GM11168 (cell line): ENCODE measurements at regions not wholly inside any gene's neighbourhood (a gene's known extent, or its start where the extent isn't known, plus 50 kb on each side); places are given as distances from the start of the nearest gene placed in this dataset.

Experiments
- in situ Hi-C: fragments of 300-500 bp; cut with MboI; formaldehyde crosslinking; loops from one replicate; pipeline ENCODE4 v1.12.0; 2022; ENCODE audit warnings: low sequenced_read_pairs; ENCODE audit not compliant: unreplicated experiment

DNA sequence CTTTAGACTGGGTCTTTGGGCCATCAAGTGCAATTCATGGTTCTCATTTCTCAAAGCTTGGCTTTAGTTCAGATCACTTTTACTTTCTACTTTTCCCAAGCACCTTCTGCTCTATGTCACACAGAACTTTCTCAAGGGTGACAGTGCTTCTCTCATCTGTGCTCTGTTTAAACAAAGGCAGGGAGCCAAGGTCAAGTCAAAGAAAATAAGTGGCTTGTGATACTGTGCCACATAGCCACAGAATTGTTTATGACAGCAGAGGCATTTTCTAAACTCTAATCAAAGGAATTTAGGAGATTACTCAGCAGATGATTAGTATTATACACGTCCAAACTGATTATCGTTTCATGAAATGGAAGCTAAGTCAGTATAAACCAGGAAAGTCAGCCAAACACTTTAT, 348.0 kb downstream of the HDGFL1 start:
- in situ Hi-C loops, result no loop called here

- in situ Hi-C loops, result no loop called here
Observed at GRCh38 chr6:22921828-22922227, 352.5 kb downstream of the HDGFL1 start.

DNA sequence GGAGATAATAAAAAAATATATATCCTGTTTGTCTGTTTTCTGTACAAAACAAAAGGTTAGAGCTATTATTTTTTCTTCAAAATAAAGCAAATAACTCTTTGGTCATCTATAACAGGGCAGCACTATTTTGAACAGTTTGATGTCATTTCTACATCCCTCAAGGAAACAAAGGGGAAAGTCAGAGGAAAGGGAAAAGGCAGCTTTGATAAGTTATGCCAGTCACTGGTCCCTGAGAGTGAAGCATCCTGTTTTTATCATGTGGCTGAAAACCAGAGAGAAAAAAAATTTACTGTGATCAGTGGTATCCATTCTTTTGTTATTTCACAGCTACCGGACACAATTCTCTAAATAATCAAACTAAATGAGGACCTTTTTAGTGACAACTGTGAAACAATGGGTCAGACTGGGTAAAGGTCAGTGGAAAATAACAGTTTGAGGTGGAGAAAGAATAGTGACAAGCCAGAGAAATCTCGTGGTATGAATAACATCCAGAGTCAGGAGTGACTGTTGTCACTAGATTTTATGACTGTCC, 356.0 kb downstream of the HDGFL1 start:
- in situ Hi-C loops, result no loop called here

DNA sequence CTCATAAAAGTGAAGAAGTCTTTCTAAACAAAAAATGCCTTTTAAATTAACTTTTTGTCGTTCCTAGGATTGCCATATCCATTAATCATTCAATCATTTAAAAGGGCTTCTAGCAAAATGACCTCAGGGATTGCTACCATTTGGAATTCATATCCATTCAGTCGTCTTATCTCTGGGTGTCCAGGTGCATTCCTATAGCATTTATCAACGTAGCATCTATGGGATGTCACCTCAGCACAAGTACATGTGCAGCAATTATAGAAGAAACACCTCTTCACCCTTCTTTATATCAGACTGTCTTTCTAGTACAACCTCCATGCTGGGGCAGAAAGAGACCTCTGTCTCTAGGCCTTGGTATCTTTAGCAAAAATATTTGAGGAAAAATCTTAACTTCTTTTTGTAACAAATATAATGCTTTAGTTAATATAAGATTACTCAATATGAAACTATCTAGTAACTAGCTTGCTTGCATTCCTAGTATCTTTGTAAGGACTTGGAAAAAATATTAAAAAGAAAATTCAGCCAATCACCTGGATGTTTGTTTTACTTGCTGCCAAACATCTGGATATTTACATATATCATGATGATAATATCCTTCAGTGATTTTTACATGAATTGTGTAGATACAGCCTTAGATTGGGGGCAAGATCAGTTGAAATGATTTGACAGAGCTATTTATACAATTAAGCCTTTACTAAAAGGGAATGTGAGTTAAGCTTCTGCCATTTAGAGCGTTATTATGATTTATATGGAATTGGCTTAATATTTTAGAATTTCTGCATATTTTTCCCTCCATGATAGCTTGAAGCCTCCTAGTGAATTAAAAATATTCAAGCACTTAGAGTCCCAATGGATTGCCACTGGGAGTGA, 356.8 kb downstream of the HDGFL1 start:
- in situ Hi-C loops, result no loop called here

- in situ Hi-C loops, result no loop called here
Observed at GRCh38 chr6:22926790-22927354, 357.5 kb downstream of the HDGFL1 start.

DNA sequence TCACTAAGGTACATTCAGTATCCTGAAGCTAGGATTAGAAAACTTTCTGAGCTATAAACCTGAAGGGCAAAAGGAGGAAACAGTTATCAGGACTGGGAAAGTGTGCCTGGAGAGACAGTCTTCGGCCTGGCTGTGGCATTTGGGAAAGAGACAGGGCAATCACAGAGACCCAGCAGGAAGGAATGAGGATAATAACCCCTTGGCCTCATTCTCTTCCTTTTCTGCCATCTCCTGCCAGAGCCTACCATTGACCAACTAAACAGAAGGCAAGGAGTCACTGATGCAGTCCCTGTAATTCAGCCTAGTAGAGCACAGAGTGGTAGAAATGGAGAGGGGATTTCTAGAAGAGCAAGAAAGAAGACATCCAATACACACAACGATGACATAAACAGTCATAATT, 359.4 kb downstream of the HDGFL1 start:
- in situ Hi-C loops, result no loop called here

DNA sequence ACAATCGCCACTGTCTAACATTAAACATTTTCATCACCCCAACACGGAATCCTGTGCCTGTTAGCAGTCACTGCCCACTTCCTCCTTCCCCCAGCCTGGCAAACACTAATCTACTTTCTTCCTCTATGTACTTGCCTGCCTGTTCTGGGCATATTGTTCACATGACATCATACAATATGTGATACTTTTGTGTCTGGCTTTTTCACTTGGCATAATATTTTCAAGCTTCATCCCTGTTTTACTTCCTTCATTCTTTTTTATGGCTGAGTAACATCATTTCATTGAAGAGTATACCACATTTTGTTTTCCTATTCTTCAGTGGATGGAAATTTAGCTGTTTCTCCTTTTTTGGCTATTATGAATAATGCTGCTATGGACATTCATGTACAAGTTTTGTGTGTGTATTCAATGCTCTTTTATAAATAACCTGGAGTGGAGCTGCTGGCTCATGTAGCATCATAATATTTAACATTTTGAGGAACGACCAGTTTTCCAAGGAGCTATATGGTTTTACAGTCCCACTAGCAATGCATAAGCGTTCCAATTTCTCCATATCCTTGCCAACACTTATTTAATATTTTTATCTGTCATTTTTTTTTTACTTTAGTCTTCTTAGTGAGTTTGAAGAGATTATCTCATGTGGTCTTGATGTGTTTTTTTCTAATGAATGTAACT, 360.1 kb downstream of the HDGFL1 start:
- in situ Hi-C loops, result no loop called here

GRCh38 chr6:22940581-22941290, 371.4 kb downstream of the HDGFL1 start:
- in situ Hi-C loops, result no loop called here

DNA sequence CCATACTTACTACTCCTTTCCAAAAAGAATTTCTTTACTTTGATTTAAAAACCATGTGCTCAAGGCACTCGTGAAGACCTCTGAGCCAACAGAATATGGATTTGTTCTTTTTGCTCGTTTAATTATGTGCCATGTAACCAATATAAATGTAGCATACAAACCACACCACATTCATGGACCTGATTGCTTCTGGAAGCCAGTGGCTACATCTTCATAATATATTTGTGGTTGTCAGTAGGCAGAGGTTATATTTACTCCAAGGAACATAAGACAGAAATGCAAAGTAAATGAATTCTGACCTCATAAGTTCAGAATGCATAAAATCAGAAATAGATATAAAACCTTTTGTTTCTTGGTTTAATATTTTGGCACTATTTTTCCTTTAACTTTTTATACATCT, 373.0 kb downstream of the HDGFL1 start:
- in situ Hi-C loops, result no loop called here

DNA sequence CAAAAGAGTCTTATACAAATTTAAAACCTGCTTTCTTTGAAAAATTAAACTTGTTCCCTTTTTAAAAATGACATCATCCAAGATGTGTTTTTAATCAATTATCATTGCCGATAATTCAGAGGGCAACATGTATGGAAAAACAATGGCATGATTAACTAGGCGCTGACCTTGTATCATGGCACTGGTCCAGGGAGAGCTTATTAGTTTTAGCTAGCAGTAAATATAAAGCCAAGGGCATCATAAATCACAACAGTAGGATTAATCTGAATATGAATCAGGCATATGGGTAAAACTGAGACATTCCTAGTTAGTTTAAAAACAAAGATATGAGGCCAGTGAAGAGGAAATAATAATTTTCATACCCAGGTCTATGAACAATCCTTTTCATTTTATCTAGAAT, 374.0 kb downstream of the HDGFL1 start:
- in situ Hi-C loops, result no loop called here

- in situ Hi-C loops, result no loop called here
Observed at GRCh38 chr6:22949967-22950366, 380.6 kb downstream of the HDGFL1 start.

GRCh38 chr6:22952097-22952496, 382.7 kb downstream of the HDGFL1 start:
- in situ Hi-C loops, result no loop called here

GRCh38 chr6:22954749-22955385, 385.5 kb downstream of the HDGFL1 start:
- in situ Hi-C loops, result no loop called here

DNA sequence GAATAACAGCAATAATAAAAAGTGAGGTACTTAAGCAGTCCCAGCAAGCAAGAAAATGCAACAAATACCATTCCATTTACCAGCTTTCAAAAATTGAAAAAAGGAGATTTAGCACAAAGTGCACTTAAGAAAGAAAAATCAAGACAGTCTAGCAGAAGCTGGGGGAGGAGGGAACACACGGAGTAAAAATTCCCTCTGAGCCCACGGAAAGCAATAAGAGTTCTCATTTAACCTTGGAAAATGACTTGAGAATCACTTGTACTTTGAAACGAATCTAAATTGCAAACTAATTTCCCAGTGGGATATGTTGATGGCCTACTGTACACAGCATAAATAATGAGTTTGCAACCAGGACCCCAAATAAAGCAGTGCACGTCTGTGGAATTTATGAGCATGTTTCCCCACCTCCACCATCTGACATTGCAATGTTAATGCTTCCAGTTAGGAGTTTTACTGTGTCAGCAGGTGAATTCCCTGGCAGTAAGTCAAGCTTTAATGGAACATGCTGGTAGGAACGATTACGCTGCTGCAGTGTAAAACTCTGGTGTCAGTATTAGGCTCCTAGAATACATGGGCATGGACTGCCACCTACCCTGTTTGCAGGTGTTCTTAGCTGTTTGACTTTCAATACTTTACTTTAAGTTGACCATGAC, 386.8 kb downstream of the HDGFL1 start:
- in situ Hi-C loops, result no loop called here

- in situ Hi-C loops, result no loop called here
Observed at GRCh38 chr6:22958677-22959076, 389.3 kb downstream of the HDGFL1 start.

DNA sequence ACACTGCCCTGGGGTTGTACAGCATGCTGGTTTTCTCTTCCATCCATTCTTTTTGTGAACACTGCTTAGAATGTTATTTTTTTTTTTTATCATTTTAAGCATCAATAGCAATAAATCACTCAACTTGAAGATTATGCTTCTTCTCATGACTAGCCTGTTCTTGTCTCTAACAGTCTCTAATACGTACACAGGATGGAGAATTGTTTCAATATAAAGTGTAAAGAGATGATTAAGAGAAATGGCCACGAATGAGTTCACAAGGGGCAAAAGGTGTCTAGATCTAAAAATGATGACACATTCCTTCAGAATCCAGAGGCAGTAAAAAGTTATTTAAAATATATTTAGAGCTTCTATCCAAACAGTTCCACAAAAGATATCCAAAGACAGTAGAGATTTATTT, 390.2 kb downstream of the HDGFL1 start:
- in situ Hi-C loops, result no loop called here

- in situ Hi-C loops, result no loop called here
Observed at GRCh38 chr6:22964334-22964733, 395.0 kb downstream of the HDGFL1 start.

GRCh38 chr6:22965889-22966288, 396.5 kb downstream of the HDGFL1 start:
- in situ Hi-C loops, result no loop called here

- in situ Hi-C loops, result no loop called here
Observed at GRCh38 chr6:22966691-22967422, 397.5 kb downstream of the HDGFL1 start.
